Activated naive CD4-positive, alpha-beta T cell treated with anti-CD3 and anti-CD28 coated beads for 36 hours (primary cell): ENCODE measurements at regions not wholly inside any gene's neighbourhood (a gene's known extent, or its start where the extent isn't known, plus 50 kb on each side); places are given as distances from the start of the nearest gene placed in this dataset.

Source experiments
- CTCF ChIA-PET: fragments of 350-600 bp; sonication (Branson Sonifier 250); formaldehyde crosslinking; loops from one replicate; lab custom pipeline; 2021; ENCODE audit warnings: antibody characterized with exemption; lab: Charles Lee
- DNase-seq: peaks from one replicate; pipeline ENCODE4 v3.0.0-alpha.2; 2020
- H3K27ac Mint-ChIP-seq: one replicate; pipeline ENCODE4 v1.8.0; 2021; ENCODE audit warnings: mild to moderate bottlenecking, mixed read lengths
- H3K27me3 Mint-ChIP-seq: one replicate; pipeline ENCODE4 v1.8.0; 2021; ENCODE audit warnings: low read depth, mixed read lengths
- H3K36me3 Mint-ChIP-seq: one replicate; pipeline ENCODE4 v1.8.0; 2021; ENCODE audit warnings: low read depth, mixed read lengths
- H3K4me1 Mint-ChIP-seq: one replicate; pipeline ENCODE4 v1.8.0; 2021; ENCODE audit warnings: low read depth, mixed read lengths
- H3K4me3 Mint-ChIP-seq: one replicate; pipeline ENCODE4 v1.8.0; 2021; ENCODE audit warnings: mild to moderate bottlenecking, moderate library complexity, mixed read lengths
- H3K9me3 Mint-ChIP-seq: one replicate; pipeline ENCODE4 v1.8.0; 2021; ENCODE audit warnings: mixed read lengths
- intact Hi-C: fragments of 100-400 bp; cut with micrococcal nuclease; formaldehyde crosslinking; loops from one replicate; pipeline ENCODE4 v1.15.1; 2023

DNA sequence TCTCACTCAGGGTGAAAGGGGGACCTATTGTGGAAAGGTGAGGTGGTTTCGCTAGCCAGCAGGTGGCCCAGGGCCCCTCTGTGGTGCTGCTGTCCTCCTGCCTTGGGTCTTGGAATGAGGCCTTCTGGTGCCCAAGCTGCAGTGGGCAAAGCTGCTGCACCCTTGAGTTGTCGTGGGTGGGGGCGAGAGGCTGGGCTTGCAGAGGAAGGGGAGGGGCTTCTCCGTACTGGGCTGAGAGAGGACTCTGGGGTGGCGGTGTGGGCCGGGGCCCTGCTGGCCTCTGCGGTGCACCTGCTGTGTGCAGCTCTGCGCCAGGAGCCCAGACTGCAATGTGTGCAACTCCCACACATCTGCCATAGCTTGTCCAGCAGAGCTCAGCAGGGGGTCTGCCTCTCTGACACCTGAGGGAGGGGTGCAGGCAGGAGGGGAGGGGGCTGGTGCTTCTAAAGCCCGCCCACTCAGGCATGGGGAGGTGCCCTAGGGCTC is 145.8 kb downstream of the KIF26A start:
- intact Hi-C loops, result no loop called here
- no peaks in the 10 kb centered on the region for H3K36me3 Mint-ChIP-seq
- CTCF ChIA-PET, result no interaction called here

DNA sequence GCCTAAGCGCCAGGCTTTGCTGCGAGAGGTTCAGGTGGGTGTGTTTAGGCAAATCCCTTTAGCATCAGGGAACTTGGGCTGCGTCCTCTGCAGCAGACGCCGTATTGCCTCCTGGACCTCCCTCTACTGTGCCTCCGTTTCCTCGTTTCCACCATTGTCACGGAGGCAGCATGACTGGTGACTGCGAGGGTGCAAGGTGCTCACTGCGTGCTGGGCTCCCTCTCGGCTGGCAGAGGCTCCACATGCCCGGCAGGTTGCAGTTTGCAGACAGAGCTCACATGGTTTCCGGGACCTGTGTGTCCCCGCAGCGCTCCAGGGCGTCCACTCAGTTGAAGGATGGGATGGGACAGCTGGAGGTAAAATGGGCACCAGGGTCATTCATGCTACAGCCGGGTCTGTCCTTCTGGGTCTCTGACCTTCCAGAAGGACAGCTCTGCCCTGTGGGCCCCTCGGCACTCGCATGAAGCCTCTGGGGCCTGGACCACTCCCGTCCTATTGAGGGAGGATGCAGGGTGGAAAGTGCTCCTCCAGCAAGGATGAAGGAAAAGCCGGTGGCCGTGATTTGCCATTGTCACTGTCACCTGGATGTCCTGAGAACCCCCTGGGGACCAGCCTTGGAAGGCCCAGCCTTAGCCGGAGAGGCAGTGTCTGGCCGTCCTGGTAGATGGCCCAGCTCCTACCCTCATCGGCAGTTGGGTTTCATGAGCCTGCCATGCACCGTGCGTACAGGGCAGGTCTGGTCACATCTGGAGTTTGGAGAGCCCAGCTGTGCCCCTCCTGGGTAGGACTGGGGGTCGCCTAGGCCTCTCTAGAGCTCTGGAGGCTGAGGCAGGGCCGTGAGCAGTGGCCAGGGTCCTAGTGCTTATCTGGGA is 146.5 kb downstream of the KIF26A start:
- Mint-ChIP-seq H3K9me3 (peaks cover 2% of the 10 kb centered on the region), H3K4me1 (no peaks in the 10 kb centered on the region), H3K36me3 (no peaks in the 10 kb centered on the region), H3K27me3 (no peaks in the 10 kb centered on the region), H3K4me3 (no peak overlapping the region), H3K27ac (no peak overlapping the region)
- no peak for DNase-seq
- CTCF ChIA-PET, result no interaction called here
- intact Hi-C loops, result no loop called here

More for the DNA sequence above, 145.8 kb downstream of the KIF26A start:
- H3K4me3 Mint-ChIP-seq, result no peak overlapping the region
- no peak overlapping the region for H3K27ac Mint-ChIP-seq
- no peak for DNase-seq
- peaks cover under 1% of the 10 kb centered on the region for H3K9me3 Mint-ChIP-seq
- no peaks in the 10 kb centered on the region for H3K27me3 Mint-ChIP-seq
- no peaks in the 10 kb centered on the region for H3K4me1 Mint-ChIP-seq

GRCh38 chr14:104285508-104285840 is 147.1 kb downstream of the KIF26A start:
- no peak overlapping the region for H3K4me3 Mint-ChIP-seq
- DNase-seq, result no peak
- H3K36me3 Mint-ChIP-seq, result no peaks in the 10 kb centered on the region
- intact Hi-C loops, result no loop called here
- peaks cover 2% of the 10 kb centered on the region for H3K9me3 Mint-ChIP-seq
- H3K4me1 Mint-ChIP-seq, result no peaks in the 10 kb centered on the region
- H3K27ac Mint-ChIP-seq, result no peak overlapping the region
- H3K27me3 Mint-ChIP-seq, result no peaks in the 10 kb centered on the region
- CTCF ChIA-PET, result no interaction called here

DNA sequence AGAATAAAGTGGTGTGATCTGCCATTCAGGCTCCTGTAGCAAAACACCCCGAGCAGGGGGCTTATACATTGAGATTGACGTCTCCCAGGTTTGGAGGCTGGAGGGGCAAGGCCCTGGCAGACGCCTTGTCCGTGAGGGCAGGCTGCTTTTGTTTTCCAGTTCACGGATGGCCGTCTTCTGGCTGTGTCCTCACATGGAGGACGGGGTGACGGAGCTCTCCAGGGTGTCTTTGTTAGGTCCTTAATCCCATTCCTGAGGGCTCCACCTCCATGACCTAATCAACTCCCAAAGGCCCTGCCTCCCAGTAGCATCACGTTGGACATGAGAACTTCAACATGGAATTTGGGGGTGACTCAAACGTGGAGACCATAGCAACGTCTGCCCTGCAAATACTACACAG is 147.7 kb downstream of the KIF26A start:
- H3K27me3 Mint-ChIP-seq, result no peaks in the 10 kb centered on the region
- H3K36me3 Mint-ChIP-seq, result no peaks in the 10 kb centered on the region
- CTCF ChIA-PET, result no interaction called here
- no peak for DNase-seq
- H3K4me1 Mint-ChIP-seq, result no peaks in the 10 kb centered on the region
- peaks cover 2% of the 10 kb centered on the region for H3K9me3 Mint-ChIP-seq
- H3K27ac Mint-ChIP-seq, result no peak overlapping the region
- intact Hi-C loops, result no loop called here
- no peak overlapping the region for H3K4me3 Mint-ChIP-seq

DNA sequence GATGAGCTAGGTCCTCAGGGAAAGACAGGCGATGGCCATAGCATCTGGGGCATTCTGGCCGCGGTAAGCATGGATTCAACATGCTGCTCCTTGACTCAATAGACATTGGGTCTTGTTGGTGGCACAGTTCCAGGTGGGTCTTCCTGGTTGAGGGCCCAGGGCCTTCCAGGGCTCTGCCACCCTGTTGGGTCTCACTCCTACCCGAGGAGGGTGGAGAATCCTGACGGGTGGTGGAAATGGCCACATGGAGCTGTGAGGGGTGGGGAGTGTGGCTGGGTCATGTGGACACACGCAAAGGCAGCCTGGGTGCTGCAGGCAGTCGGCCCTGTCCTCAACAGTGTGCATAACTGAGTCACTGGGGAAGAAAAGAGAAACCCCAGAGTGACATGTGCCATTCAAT is 148.1 kb downstream of the KIF26A start:
- intact Hi-C loops, result no loop called here
- no peaks in the 10 kb centered on the region for H3K4me1 Mint-ChIP-seq
- H3K27me3 Mint-ChIP-seq, result no peaks in the 10 kb centered on the region
- H3K36me3 Mint-ChIP-seq, result no peaks in the 10 kb centered on the region
- CTCF ChIA-PET, result no interaction called here
- no peak overlapping the region for H3K4me3 Mint-ChIP-seq
- peaks cover 2% of the 10 kb centered on the region for H3K9me3 Mint-ChIP-seq
- no peak for DNase-seq
- no peak overlapping the region for H3K27ac Mint-ChIP-seq

GRCh38 chr14:104287301-104288009 is 149.1 kb downstream of the KIF26A start:
- Mint-ChIP-seq H3K9me3 (peaks cover 2% of the 10 kb centered on the region), H3K27me3 (no peaks in the 10 kb centered on the region), H3K4me3 (no peak overlapping the region), H3K27ac (no peak overlapping the region), H3K36me3 (no peaks in the 10 kb centered on the region), H3K4me1 (no peaks in the 10 kb centered on the region)
- no peak for DNase-seq
- CTCF ChIA-PET, result no interaction called here
- intact Hi-C loops, result no loop called here

DNA sequence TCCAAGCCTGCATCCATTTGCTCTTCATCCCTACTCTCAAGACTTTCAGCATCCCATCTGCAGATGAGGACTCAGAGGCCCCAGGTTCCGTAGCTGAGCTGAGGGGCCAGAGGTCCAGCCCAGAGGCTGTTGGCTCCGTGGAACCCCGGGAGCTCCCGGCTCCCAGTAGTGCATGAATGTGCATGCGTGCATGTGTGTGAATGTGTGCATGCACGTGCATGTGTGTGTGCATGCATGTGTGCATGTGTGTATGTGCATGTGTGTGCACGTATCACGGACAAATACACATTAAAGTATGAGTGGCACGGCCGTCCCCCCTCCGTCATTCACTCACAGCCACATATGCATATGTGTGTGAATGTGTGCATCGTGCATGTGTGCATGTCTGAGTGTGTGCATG is 149.9 kb downstream of the KIF26A start:
- H3K4me1 Mint-ChIP-seq, result no peaks in the 10 kb centered on the region
- H3K27ac Mint-ChIP-seq, result no peak overlapping the region
- peaks cover 2% of the 10 kb centered on the region for H3K9me3 Mint-ChIP-seq
- no peaks in the 10 kb centered on the region for H3K36me3 Mint-ChIP-seq
- intact Hi-C loops, result no loop called here
- H3K27me3 Mint-ChIP-seq, result no peaks in the 10 kb centered on the region
- DNase-seq, result no peak
- H3K4me3 Mint-ChIP-seq, result no peak overlapping the region
- CTCF ChIA-PET, result no interaction called here

DNA sequence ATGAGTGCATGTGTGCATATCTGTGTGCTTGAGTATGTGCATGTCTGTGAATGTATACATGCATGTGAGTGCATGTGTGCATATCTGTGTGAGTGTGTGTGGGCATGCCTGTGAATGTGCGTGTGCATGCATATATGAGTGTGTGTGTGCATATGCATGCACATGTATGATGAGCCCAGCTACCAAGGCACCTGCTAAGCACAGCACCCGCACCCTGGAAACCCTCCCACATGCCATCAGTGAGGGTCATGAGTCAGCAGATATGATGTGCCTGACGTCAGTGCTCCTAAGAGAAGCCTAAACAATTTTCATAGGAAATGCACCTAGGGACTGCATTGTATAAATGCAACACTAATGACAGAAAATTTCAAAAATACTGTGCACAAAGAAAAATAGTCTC is 151.1 kb downstream of the KIF26A start:
- no peaks in the 10 kb centered on the region for H3K4me1 Mint-ChIP-seq
- H3K27me3 Mint-ChIP-seq, result no peaks in the 10 kb centered on the region
- intact Hi-C loops, result no loop called here
- no peak for DNase-seq
- no peak overlapping the region for H3K27ac Mint-ChIP-seq
- CTCF ChIA-PET, result no interaction called here
- H3K9me3 Mint-ChIP-seq, result peaks cover 2% of the 10 kb centered on the region
- no peak overlapping the region for H3K4me3 Mint-ChIP-seq
- no peaks in the 10 kb centered on the region for H3K36me3 Mint-ChIP-seq

GRCh38 chr14:104290058-104290667 is 151.8 kb downstream of the KIF26A start:
- Mint-ChIP-seq H3K4me1 (no peaks in the 10 kb centered on the region), H3K27me3 (no peaks in the 10 kb centered on the region), H3K27ac (no peak overlapping the region), H3K36me3 (no peaks in the 10 kb centered on the region), H3K9me3 (peaks cover 2% of the 10 kb centered on the region), H3K4me3 (no peak overlapping the region)
- intact Hi-C loops, result no loop called here
- CTCF ChIA-PET, result no interaction called here
- no peak for DNase-seq

DNA sequence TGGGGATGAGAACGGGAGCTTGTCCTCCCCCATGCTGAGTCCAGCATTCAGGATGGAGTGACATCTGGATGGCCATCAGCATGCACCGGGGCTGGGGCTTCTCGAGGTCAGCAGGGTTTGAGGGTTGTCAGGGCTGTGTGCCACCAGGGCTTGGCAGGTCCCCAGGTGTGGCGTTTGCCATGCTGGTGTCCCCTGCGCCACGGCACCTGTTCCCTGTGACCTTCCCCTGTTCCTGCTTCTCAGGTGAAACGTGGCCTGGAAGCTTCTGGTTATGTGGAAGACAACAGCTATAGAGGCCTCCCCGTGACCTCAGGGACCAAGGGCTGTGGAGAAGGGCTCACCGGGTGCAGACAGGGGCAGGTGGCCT is 152.4 kb downstream of the KIF26A start:
- intact Hi-C loops, result no loop called here
- CTCF ChIA-PET, result no interaction called here
- Mint-ChIP-seq H3K4me1 (no peaks in the 10 kb centered on the region), H3K27ac (no peak overlapping the region), H3K9me3 (peaks cover 2% of the 10 kb centered on the region), H3K27me3 (no peaks in the 10 kb centered on the region), H3K36me3 (no peaks in the 10 kb centered on the region), H3K4me3 (no peak overlapping the region)
- no peak for DNase-seq

DNA sequence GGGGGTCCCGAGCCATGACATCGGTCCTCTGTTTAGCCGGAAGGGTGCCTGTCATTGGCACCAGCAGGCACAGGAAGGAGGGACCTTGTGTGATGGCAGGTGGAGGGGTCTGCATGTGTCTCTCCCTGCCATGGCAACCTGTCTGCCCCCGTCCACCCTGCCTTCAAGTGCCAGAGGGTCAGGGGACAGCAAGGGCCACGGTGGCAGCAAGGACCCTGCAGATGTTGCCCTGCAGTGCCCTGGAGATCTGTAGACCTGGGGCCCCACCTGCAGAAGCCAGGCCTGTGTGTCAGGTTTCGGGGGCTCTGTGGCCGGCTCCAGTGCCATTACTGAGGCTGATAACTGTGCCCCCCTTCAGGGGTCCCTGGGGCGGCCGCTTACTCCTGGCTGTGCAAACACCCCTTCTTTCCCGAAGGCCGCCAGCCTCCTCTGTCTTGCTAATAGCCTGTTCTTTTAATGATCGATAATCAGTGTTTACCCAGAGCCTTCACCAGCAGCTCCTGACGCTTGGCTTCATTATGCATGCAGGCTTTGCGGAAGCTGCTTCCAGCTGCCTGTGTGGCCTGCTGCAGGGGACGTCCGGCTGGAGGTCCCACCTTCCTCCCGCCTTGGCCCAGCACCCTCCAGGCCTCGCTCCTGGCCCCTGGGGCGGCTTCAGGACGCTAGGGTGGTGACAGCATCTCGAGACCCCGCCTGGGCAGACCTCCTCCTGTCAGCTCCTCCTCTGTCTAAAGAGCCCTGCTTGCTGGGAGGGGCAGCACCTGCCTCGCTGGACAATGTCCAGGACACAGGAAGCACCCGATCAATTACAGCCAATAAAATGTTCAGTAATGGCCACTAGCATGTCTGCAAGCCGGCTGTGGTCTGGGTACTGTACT is 153.0 kb downstream of the KIF26A start:
- H3K4me1 Mint-ChIP-seq, result no peaks in the 10 kb centered on the region
- intact Hi-C loops, result no loop called here
- H3K36me3 Mint-ChIP-seq, result no peaks in the 10 kb centered on the region
- H3K4me3 Mint-ChIP-seq, result no peak overlapping the region
- CTCF ChIA-PET, result no interaction called here
- no peaks in the 10 kb centered on the region for H3K27me3 Mint-ChIP-seq
- peaks cover 2% of the 10 kb centered on the region for H3K9me3 Mint-ChIP-seq
- no peak for DNase-seq
- H3K27ac Mint-ChIP-seq, result no peak overlapping the region
